A673 (cell line): ENCODE measurements at regions not wholly inside any gene's neighbourhood (a gene's known extent, or its start where the extent isn't known, plus 50 kb on each side); places are given as distances from the start of the nearest gene placed in this dataset.
A peak's percentile ranks its signal among the peaks of the same experiment; 100 is the strongest.

Experiments used
- BruUV-seq: library from RNA; stranded (reverse); fragments of 400-500 nt; replicated peaks from 2 replicates; lab custom pipeline; 2021; lab: Mats Ljungman, UMichigan
- CTCF ChIA-PET: fragments of 300-600 bp; sonication (Branson Sonifier 250); formaldehyde crosslinking; loops from one replicate; lab custom pipeline; 2022; ENCODE audit warnings: antibody characterized with exemption; lab: Charles Lee
- POLR2A ChIA-PET: fragments of 300-600 bp; sonication (Branson Sonifier 250); formaldehyde crosslinking; loops from one replicate; lab custom pipeline; 2022; ENCODE audit warnings: antibody characterized with exemption; ENCODE audit not compliant: low non-redundant PET; lab: Charles Lee
- DNase-seq: peaks from one replicate; pipeline ENCODE4 v3.0.0-alpha.2; 2015; ENCODE audit warnings: low spot score
- H3K27ac ChIP-seq: fragments of 200-600 bp; sonication (generic); 2 replicates; pipeline ENCODE4 v1.5.1; 2016; ENCODE audit warnings: mixed run types, low read depth, mild to moderate bottlenecking, mixed read lengths, antibody characterized with exemption, low read length; ENCODE audit not compliant: poor library complexity, severe bottlenecking
- H3K27me3 ChIP-seq: fragments of 200-600 bp; sonication (generic); replicated peaks from 2 replicates; pipeline ENCODE4 v1.6.1; 2017; ENCODE audit warnings: mixed run types, low read depth, mild to moderate bottlenecking, mixed read lengths, antibody characterized with exemption, low read length; ENCODE audit not compliant: insufficient read depth, poor library complexity
- H3K36me3 ChIP-seq: fragments of 200-600 bp; sonication (generic); 2 replicates; pipeline ENCODE4 v1.6.1; 2016; ENCODE audit warnings: mixed run types, mild to moderate bottlenecking, mixed read lengths, antibody characterized with exemption, low read length; ENCODE audit not compliant: insufficient read depth, poor library complexity, severe bottlenecking
- H3K4me1 ChIP-seq: fragments of 200-600 bp; sonication (generic); 2 replicates; pipeline ENCODE4 v1.6.1; 2017; ENCODE audit warnings: mixed run types, mild to moderate bottlenecking, mixed read lengths, antibody characterized with exemption, low read length; ENCODE audit not compliant: insufficient read depth, poor library complexity, severe bottlenecking
- H3K4me3 ChIP-seq: fragments of 200-600 bp; sonication (generic); 2 replicates; pipeline ENCODE4 v1.5.1; 2016; ENCODE audit warnings: low read depth, mixed run types, mild to moderate bottlenecking, mixed read lengths, low read length; ENCODE audit not compliant: poor library complexity, severe bottlenecking
- H3K9me3 ChIP-seq: fragments of 200-600 bp; sonication (generic); 2 replicates; pipeline ENCODE4 v1.6.1; 2016; ENCODE audit warnings: mixed run types, low read depth, mild to moderate bottlenecking, mixed read lengths, antibody characterized with exemption, low read length; ENCODE audit not compliant: poor library complexity, severe bottlenecking
- CTCF ChIP-seq: fragments of 300-800, 200-600 bp; sonication (generic); conservative IDR thresholded peaks from 2 replicates; pipeline ENCODE4 v1.5.1; 2017; ENCODE audit warnings: low read depth, mild to moderate bottlenecking, antibody characterized with exemption, low read length, moderate library complexity, mixed read lengths
- EZH2 ChIP-seq: fragments of 200-600 bp; sonication (generic); IDR thresholded peaks from 2 replicates; pipeline ENCODE4 v1.6.1; 2017; ENCODE audit warnings: borderline replicate concordance, low read depth, mild to moderate bottlenecking, mixed read lengths, antibody characterized with exemption, low read length; ENCODE audit not compliant: poor library complexity, severe bottlenecking
- intact Hi-C: fragments of 100-400 bp; cut with micrococcal nuclease; formaldehyde crosslinking; loops from one replicate; pipeline ENCODE4 v1.10.0; 2022; ENCODE audit not compliant: unreplicated experiment

DNA sequence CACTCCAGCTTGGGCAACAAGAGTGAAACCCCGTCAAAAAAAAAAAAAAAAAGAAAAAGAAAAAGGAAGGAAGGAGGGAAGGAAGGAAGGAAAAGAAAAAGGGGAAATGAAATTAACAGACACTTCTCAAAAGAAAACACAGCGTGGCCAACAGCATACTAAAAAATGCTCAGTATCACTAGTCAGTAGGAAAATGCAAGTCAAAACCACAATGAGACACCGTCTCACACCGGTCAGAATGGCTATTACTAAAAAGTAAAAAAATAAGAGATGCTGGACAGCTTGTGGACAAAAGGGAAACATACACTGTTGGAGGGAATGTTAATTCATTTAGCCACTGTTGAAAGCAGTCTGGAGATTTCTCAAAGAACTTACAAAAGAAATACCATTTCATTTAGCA, 369.5 kb upstream of the BRINP3 start:
- intact Hi-C loops, result no loop called here
- no peak for DNase-seq
- Histone ChIP-seq H3K4me3 (no peak overlapping the region), H3K27ac (no peak overlapping the region), H3K4me1 (no peaks in the 10 kb centered on the region), H3K36me3 (no peaks in the 10 kb centered on the region), H3K27me3 (no peaks in the 10 kb centered on the region), H3K9me3 (no peaks in the 10 kb centered on the region)
- no TSS peak for BruUV-seq
- POLR2A ChIA-PET, result no interaction called here
- CTCF ChIA-PET, result no interaction called here
- TF ChIP-seq EZH2 (no peak), CTCF (no peak)

GRCh38 chr1:190849346-190849745, 371.7 kb upstream of the BRINP3 start:
- CTCF ChIA-PET, result no interaction called here
- intact Hi-C loops, result no loop called here

DNA sequence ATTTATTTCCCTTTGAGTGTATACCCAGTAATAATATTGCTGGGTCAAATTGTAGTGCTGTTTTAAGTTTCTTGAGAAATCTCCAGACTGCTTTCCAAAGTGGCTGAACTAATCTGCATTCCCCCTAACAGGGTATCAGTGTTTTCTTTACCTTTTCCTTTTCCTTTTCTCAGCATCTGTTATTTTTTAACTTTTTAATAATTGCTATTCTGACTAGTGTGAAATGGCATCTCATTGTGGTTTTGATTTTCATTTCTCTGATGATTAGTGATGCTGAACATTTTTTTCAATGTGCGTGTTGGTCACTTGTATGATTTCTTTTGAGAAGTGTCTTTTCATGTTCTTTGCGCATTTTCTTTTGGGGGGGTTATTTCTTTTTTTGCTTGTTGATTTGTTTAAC, 374.9 kb upstream of the BRINP3 start:
- intact Hi-C loops, result no loop called here
- Histone ChIP-seq H3K9me3 (no peaks in the 10 kb centered on the region), H3K27ac (no peak overlapping the region), H3K4me1 (no peaks in the 10 kb centered on the region), H3K36me3 (no peaks in the 10 kb centered on the region), H3K4me3 (no peak overlapping the region), H3K27me3 (no peaks in the 10 kb centered on the region)
- DNase-seq, result no peak
- TF ChIP-seq EZH2, result no peak
- TF ChIP-seq CTCF, result no peak
- ChIA-PET CTCF (no interaction called here), POLR2A (no interaction called here)
- BruUV-seq, result no TSS peak

More at GRCh38 chr1:190849346-190849745, 371.7 kb upstream of the BRINP3 start:
- H3K36me3 ChIP-seq, result no peaks in the 10 kb centered on the region
- no peaks in the 10 kb centered on the region for H3K27me3 ChIP-seq
- H3K4me3 ChIP-seq, result peak overlapping the region; percentile 34
- TF ChIP-seq EZH2 (no peak), CTCF (no peak)
- H3K9me3 ChIP-seq, result no peaks in the 10 kb centered on the region
- peak overlapping the region; percentile 9 for H3K27ac ChIP-seq
- H3K4me1 ChIP-seq, result no peaks in the 10 kb centered on the region
- peak; percentile 47 for DNase-seq
- no TSS peak for BruUV-seq
- POLR2A ChIA-PET, result no interaction called here
